Stimulated activated CD4-positive, alpha-beta T cell treated with anti-CD3 and anti-CD28 coated beads, Interleukin-4, amount 100 ng/mL, for 48 hours (primary cell): ENCODE measurements at regions not wholly inside any gene's neighbourhood (a gene's known extent, or its start where the extent isn't known, plus 50 kb on each side); places are given as distances from the start of the nearest gene placed in this dataset.

Source experiments
- DNase-seq, 2 donors: peaks; one replicate each; pipeline ENCODE4 v3.0.0-alpha.2; 2020; ENCODE audit warnings: low read depth in 2 of 2

DNA sequence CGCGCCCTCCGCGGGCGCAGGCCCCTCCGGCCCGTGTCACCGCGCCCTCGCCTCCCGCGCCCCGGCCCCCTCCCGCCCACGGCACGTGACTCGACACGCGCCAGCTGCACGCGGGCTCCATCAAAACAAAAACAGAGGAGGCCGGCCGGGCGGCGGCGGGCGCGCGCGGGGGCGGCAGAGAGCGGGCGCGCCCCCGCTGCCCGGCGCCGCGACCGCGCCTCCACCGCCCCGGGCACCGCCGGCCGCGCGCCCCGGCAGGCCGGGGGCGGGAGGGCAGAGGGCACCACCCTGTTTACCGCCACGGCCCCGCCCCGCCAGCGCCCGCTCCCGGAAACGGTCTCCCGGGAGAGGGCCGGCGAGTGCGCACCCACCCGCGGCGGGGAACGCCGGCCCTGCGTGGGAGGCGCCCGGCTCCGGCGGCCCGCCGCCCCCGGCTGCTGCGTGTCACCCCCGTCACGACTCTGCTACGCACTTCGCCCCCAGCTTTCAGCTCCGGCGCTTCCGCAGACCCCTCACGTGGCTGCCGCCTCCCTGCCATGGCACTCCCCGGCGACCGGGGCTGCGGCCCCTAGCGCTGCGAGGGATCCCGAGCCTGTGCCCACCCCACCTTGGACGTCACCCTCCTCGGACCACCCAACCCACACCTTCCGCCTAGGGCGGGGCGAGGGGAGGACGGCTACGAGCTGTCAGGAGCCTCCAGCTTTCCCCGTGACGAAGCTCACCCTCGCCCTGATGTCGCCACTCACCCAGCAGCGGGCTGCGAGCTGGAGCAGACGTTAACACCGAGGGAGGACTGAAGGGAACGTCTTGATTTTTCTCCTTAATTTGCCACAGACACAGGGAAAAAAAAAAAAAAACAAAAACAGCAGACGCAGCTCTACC lies 221.6 kb upstream of the MKLN1 start:
- peak; percentile 63 to 72 for DNase-seq

DNA sequence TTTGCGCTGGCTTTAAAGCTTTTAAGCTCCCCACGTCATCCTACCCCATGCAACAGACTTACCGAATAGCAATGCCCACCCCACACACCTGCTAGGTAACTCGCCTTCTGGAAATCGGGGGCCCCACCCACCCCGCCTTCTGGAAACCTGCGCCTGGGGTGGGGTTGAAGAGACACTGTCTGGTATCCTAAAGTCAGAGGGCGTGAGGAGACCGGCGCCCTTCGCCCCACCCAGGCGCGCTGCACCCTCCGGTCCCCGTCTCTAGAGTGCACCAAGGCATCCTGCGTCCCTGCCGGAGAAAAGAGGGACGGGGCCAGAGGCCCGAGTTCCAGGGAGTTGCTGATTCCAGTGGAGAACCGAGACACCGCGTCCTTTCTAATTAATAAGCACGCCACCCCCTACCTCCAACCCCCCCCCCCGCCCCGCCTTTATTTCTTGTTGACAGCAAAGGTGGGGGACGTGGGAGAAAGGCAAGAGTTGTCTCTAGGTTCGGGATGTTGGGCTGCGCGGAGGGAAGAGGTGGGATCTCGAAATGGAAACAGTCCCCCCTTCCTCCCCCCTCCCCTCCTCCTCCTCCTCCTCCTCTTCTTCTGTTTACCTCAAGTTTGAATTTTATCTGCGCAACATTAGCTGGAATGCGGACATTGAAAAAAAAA lies 220.9 kb upstream of the MKLN1 start:
- DNase-seq, result peak; percentile 34 to 41

DNA sequence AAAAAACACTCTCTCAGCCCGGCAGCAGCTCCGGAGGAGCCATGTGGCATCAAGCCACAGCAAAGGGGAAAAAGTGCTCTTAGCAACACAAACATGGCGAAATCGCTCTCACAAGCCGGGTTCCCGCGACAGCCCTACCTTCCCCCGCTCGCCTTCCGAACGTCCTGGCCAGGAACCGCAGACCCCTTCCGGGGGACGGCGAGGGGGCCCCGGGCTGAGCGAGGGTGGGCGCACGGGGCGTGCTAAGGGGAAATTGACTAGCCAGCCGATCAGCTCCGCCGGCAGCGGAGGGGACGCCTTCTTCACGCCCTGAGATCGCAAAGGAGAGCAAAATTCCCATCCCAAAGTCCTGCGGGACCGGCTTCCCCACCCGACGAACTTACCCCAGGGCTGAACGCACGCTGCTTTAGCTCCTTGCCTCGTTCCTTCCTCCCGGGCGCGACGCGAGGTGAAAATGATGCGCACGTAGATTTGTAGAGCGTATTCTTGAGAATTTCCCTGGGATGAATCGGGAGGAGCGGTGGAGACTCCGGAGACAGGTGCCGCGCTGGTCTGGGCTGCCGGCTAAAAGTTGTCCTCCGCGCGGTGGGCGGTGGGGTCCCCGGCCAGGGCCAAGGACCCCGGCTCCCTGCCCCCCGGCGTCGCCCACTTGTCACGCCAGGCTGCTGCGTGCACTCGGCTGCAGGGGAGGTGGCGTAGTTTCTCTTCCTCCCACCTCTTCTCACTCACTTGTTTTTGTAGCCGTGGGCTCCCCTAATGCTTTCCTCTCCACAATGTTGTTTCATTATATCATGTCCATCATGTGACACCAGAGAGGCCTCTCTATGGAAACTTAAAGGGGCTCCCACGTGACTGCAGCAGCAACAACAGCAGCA lies 220.1 kb upstream of the MKLN1 start:
- peak; percentile 37 to 61 for DNase-seq

DNA sequence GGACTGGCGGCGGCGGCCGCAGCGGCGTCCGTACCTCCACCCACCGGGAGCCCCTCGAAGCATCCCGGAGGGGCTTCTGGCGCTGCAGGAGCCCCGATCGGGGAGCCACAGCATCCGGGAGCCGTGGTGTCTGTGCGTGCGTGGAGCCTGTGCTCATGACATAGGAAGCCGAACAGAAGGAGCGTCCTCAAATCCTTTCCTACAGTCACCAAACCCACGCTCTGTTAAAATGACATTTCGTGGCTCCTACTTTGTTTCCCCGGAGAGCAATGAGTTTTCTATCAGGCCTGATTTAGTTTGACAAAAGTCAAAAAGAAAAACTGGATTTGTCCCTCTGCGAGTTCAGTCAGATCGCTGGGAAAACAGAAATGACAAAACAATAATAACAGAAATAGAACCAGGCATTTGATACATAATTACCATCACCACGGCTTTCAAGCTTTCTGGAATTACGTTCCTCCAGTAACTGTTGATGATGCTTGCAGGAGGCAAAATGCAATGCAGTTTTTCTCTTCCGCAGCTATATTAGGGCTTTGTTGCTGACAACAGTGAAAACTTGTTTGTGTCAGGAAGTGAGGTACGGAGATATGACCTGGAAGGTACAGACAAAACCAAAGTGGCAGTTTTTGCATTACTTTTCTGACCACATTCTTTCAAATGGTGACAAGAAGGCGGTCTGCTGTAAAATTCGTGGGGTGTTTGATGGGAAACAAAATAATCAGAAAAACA lies 219.3 kb upstream of the MKLN1 start:
- DNase-seq, result no peak

DNA sequence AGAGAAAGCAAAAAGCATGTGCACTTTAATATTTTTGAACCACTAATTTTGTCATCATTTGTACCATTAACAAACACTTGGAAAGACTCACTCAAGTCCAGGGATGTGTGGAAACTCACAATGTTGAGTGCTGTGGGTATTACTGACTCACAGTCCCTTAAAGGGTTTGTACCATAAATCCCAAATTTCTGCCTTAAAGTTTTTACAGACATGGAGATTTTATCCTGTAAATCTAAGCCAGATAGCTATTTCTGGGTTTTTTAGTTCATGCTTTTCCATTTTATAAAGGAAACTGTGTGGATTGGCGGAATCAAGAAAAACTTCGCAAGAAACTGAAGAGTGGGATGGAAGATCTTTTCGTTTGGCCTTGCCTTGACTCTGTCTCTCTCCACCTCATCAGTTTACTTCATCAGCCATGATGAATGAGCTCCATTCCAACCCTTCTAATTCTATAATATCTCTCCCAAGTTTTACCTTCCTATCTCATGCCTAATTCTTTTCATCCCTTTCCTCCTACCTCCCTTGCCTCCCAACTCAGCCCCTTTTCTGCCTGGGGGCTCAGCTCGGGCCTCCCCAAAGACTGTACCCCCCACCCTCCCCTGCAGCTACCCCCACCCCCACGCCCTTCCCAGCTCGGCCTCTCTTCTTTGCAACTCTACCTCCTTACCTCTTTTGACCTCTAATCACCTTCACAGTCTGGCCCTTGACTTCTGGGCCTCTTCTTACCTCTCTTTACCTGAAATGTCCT lies 218.5 kb upstream of the MKLN1 start:
- DNase-seq, result no peak

DNA sequence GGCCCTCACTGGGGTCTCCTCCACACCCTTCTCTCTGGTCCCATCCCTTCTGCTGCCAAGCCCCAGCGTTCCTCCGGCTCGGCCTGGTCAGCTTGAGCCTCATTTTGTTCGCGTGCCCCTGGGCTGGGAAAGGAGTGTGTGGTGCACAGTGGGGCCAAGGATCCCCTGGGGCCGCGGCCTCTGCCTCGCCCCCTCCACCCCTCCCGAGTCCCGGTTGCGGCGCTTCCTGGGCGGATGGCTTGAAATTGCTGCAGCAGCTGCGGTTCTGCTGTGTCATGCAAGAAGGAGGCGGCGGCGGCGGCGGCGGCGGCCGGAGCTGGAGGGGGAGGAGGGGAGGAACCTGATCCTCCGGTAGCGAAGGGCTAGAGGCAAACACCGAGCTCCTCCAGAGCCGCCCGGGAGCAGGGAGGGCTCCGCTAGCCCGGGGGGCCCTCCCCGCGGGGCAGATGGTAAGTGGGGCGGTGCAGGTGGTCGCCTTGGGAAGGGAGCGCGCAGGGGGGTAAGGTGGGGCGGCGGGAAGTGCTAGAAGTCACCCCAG lies 217.8 kb upstream of the MKLN1 start:
- peak; percentile 54 to 62 for DNase-seq

DNA sequence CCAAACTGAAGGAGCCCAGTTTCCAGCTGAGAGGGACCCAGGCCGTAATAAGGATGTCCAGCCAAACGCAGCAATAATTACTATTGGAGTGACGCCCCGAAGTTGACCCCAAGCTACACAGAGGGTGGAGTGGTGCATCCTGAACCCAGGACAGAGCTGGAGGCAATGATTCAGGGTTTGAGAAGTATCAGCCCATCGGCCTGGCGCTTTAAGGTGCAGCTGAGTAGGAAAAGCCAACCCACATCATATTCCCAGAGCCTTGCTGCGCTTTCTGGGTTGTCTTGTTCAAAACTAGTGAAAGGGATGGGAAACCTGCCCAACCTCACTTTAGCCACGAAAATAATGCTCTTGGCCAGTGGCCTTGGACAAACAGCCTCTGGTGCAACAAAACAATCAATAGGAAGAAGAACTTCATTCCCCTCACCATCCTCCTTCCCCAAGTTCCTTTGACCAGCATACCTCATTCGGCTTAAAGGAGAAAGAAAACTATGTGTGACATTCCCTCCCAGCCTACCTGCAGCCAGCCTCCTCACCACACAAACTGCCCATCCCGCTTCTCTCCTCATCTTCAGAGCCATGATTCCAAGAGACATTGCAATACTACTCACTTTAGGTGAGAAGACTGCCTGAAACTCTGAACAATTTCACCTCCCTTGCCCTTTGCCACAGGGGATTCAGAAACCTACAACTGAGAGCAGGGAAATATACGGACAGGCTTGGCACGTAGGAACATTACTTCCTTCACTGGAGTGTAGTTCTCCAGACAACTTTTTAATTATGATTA lies 217.2 kb upstream of the MKLN1 start:
- DNase-seq, result no peak

DNA sequence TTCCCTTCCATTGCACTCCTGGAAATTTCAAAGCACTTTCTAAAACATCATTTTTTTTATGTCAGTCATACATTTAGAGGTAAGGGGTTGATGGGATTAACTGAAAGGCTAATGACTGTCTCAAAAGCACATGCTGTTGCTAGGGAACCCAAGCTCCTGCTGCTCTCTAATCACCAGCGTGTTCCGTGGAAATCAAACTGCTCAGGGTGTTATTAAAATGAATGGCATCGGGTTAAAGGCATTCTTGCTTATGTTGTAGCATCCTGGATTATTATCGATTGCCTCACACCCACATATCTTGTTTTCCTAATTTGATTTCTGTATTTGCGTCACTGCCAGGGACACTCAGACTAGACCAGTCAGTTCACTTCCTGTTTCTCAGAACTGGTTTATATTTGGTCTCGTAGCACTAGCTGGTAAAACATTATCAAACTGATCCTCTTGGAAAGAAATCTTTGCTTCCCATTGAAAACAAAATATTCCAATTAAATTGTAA lies 216.5 kb upstream of the MKLN1 start:
- no peak for DNase-seq

DNA sequence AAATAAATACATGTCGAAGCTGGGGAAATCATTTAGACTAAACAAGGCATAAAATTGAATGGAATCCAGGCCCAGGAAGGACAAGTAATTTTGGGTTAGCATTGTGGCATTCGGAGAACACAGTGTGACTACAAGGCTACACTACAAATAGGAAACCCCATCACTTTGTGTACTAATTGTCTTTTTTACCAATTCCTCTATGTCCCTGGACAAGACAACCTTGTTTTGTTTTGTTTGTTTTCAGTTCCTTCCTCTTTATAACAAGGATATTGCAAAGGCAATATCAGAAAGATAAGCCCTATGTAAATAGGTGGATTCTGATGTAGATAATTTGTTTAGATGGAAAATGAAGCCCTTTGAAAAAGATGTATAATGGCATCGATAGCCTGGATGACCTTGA lies 215.9 kb upstream of the MKLN1 start:
- no peak for DNase-seq

DNA sequence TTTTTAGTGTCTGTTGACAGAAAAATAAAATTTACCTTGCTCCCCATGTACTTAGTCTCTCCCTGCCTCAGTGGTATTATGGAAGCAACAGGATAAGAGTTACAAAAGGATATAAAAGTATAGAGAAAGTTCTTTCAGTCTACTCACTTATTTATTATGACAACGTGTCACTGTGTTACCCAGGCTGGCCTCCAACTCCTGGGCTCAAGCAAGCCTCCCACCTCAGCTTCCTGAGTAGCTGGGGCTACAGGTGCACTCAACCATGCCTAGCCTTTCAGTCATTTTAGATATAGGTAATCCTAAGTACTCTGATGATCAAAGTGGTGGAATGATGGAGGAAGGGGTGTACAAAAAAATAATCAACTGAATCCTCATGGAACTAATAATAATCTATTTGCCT lies 215.2 kb upstream of the MKLN1 start:
- DNase-seq, result no peak

DNA sequence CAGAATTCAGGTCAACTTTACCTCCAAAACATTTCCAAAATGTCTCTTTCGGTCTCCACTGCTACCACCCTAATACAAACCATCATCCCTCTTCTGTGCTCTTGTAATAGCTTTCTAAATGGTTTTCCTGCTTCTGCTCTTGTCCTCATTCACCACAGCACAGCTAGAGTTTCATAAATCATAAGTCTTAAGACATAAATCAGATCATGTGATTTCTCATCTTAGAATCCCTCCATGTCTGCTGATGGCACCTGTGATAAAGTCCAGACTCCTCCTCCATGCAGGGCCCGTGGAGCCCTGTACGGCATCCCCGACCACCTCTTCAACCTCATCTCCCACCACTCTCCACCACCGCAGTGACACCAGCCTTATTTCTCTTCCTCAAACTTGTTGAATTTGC lies 212.3 kb upstream of the MKLN1 start:
- no peak for DNase-seq

DNA sequence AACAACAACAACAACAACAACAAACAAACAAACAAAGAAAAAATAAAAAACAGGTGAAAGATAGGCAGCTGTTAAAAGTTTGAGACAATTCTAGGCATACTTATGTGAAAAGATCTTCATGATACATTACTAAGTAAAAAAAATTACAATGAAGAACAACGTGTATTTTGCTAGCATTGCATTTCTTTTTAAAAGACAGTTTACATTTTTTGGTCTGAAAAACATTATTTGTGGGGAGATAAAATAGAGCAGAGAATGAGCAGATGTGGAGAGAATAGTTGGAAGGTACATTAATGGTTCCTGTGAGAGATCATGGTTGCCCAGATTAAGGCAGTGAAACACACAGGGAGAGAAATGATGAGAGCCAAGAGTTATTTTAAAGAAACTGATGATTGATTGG lies 210.2 kb upstream of the MKLN1 start:
- no peak for DNase-seq

DNA sequence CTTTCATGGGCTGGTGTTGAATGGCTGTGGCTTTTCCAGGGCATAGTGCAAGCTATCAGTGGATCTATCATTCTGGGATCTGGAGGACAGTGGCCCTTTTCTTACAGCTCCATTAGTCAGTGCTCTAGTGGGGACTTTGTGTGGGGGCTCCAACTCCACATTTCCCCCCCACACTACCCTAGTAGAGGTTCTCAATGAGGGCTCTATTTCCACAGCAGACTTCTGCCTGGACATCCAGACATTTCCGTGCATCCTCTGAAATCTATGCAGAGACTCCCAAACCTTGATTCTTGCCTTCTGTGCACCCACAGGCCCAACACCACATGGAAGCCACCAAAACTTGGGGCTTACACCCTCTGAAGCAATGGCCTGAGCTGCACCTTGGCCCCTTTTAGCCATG lies 208.3 kb upstream of the MKLN1 start:
- no peak for DNase-seq

DNA sequence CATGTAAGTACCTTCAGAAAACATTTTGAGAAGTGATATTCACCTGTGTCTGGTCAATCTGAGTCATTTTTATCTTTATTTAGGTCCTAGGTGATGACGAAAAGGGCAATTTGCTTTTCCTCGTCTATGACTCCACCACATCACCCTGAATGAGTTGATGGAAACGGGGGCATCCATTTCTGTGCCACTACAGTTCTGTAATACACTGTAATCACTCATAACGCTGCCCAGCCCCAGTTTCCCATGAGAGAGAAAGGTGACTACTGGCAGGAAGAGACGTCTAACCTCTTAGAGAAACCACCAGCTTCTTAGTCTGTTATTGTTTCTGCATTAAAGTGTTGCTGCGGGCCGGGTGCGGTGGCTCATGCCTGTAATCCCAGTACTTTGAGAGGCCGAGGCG lies 205.3 kb upstream of the MKLN1 start:
- no peak for DNase-seq

DNA sequence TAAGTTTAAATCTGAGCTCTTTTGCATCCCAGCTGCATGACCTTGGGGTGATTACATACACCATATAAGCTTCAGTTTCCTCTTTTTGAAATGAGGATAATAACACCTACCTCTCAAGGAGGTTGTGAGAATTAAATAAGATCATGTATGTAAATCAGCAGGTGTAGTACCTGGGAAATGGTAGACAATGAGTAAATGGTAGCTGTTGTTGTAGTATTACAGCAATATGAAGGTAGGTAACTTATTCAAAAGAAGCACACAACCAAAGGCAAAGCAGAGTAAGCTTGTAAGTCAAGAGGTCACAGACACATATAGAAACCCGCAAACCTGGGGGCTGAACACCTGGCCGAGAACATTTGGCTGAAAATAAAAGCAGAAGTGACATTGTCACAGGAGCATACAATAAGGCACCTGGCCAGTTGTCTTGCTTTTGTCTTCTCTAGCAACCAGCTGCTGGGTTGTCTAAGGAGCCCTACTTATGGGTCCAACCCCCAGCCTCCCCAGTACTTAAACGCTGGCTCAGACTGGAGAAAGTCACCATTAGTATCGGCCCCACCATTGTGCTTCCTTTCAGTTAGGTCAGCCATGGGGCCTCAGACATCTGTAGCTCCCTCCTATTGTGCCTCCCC lies 203.6 kb upstream of the MKLN1 start:
- DNase-seq, result no peak

DNA sequence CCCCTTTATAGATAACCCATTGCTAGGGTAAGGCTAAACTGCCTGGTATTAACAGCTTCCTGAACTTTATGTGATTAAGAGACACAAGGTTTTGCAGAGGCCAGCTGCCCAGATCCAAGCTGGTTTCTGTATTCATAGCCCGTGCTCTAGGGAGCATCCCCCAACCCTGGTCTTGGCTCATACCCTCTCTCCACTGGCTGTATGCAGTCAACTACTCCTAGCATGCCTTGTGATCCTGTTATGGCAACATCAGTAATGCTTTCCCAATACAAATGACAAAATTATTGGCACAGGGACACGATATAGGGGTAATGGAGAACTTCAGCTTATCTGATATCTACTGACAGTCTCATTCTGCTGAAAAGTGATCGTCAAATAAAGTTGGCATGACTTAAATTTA lies 202.8 kb upstream of the MKLN1 start:
- no peak for DNase-seq

DNA sequence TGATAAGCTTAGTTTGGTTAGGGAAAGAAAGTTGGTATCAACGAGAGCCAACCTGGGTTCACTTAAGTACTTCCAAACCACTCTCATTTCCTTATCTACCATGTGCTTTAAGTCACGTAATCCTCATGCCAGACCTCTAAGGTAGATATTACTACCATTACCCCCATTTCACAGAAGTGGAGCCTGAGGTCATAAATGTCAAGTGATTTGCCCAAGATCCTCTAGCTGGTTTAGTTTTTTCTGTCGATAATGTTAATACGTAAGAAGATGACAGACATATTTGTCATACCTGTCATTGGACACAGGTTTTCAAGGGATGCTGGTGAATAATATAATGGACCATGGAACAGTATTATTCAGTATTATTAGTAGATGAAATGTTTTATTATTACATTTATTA lies 197.4 kb upstream of the MKLN1 start:
- no peak for DNase-seq

DNA sequence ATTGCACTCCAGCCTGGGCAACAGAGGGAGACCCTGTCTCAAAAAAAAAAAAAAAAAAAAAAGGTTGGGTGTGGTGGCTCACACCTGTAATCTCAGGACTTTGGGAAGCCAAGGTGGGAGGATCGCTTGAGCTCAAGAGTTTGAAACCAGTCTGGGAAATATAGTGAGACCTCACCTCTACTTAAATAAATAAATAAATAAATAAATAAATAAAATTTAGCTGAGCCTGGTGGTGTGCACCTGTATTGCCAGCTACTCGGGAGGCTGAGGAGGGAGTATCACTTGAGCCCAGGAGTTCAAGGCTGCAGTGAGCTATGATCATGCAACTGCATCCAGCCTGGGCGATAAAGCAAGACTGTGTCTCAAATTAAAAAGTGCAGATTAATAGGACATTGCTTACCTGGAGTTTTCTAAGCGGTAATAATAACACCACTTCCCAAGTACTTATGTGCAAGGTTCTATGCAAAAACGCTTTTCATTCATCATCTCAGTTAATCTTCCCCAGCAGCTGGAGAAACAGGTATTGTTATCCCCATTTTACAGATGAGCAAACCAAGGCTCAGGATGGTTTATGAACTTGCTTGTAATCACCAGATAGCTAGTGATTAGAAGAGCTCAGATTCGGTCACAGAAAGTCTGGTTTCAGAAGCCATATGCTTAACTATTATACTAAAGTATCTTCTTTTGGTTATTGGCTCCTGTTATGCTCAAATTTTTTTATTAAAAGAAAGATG lies 196.5 kb upstream of the MKLN1 start:
- DNase-seq, result no peak
